Astrocyte (in vitro differentiated cells and primary cell): ENCODE measurements at regions not wholly inside any gene's neighbourhood (a gene's known extent, or its start where the extent isn't known, plus 50 kb on each side); places are given as distances from the start of the nearest gene placed in this dataset.

Experiments
- CTCF ChIP-seq: IDR thresholded peaks from 2 replicates; pipeline ENCODE4 v1.5.1; 2011; ENCODE audit warnings: low read depth, mild to moderate bottlenecking, inconsistent platforms, low read length, moderate library complexity; ENCODE audit not compliant: insufficient read depth
- EZH2 ChIP-seq: IDR thresholded peaks from 2 replicates; pipeline ENCODE4 v1.6.1; 2012; ENCODE audit warnings: mild to moderate bottlenecking, low read length, inconsistent platforms; ENCODE audit not compliant: insufficient read depth

GRCh38 chr1:232428036-232428645 lies 201.8 kb downstream of the SIPA1L2 start:
- no peak for TF ChIP-seq CTCF
- TF ChIP-seq EZH2: no peak
